ENCODE measurements at regions not wholly inside any gene's neighbourhood (a gene's known extent, or its start where the extent isn't known, plus 50 kb on each side); places are given as distances from the start of the nearest gene placed in this dataset.

GRCh38 chr6:14366872-14367271 lies 249.3 kb downstream of the CD83 start:
- DNase-seq, result no peak
- TF ChIP-seq GATA1 (IDR thresholded peaks at IDR 0.05; ENCODE audit: low read depth, low read length) (no peak), POLR2A (IDR thresholded peaks at IDR 0.05; ENCODE audit: low read length) (no peak)

- TF ChIP-seq POLR2A (IDR thresholded peaks at IDR 0.05; ENCODE audit: low read length) (no peak), GATA1 (IDR thresholded peaks at IDR 0.05; ENCODE audit: low read depth, low read length) (no peak)
- no peak for DNase-seq
These were observed 249.7 kb downstream of the CD83 start for GRCh38 chr6:14367296-14367695.

GRCh38 chr6:14369717-14370116 lies 252.1 kb downstream of the CD83 start:
- TF ChIP-seq GATA1 (IDR thresholded peaks at IDR 0.05; ENCODE audit: low read depth, low read length), result no peak
- no peak for TF ChIP-seq POLR2A (IDR thresholded peaks at IDR 0.05; ENCODE audit: low read length)

GRCh38 chr6:14371530-14371929 lies 254.0 kb downstream of the CD83 start:
- DNase-seq, result no peak
- TF ChIP-seq GATA1 (IDR thresholded peaks at IDR 0.05; ENCODE audit: low read depth, low read length), result no peak
- no peak for TF ChIP-seq POLR2A (IDR thresholded peaks at IDR 0.05; ENCODE audit: low read length)

More at GRCh38 chr6:14369717-14370116, 252.1 kb downstream of the CD83 start:
- DNase-seq, result no peak

- no peak for TF ChIP-seq POLR2A (IDR thresholded peaks at IDR 0.05; ENCODE audit: low read length)
- no peak for TF ChIP-seq GATA1 (IDR thresholded peaks at IDR 0.05; ENCODE audit: low read depth, low read length)
- DNase-seq, result no peak
These were observed 255.3 kb downstream of the CD83 start for GRCh38 chr6:14372734-14373489.

- TF ChIP-seq GATA1 (IDR thresholded peaks at IDR 0.05; ENCODE audit: low read depth, low read length) (no peak), POLR2A (IDR thresholded peaks at IDR 0.05; ENCODE audit: low read length) (no peak)
- no peak for DNase-seq
These were observed 256.3 kb downstream of the CD83 start for GRCh38 chr6:14373648-14374437.

- DNase-seq, result no peak
- no peak for TF ChIP-seq POLR2A (IDR thresholded peaks at IDR 0.05; ENCODE audit: low read length)
- no peak for TF ChIP-seq GATA1 (IDR thresholded peaks at IDR 0.05; ENCODE audit: low read depth, low read length)
These were observed 258.4 kb downstream of the CD83 start for GRCh38 chr6:14375930-14376329.

- TF ChIP-seq GATA1 (IDR thresholded peaks at IDR 0.05; ENCODE audit: low read depth, low read length) (no peak), POLR2A (IDR thresholded peaks at IDR 0.05; ENCODE audit: low read length) (no peak)
- DNase-seq, result no peak
These were observed 262.0 kb downstream of the CD83 start for GRCh38 chr6:14379568-14379967.

GRCh38 chr6:14380086-14380820 lies 262.7 kb downstream of the CD83 start:
- DNase-seq, result no peak
- no peak for TF ChIP-seq GATA1 (IDR thresholded peaks at IDR 0.05; ENCODE audit: low read depth, low read length)
- no peak for TF ChIP-seq POLR2A (IDR thresholded peaks at IDR 0.05; ENCODE audit: low read length)

- DNase-seq, result no peak
- TF ChIP-seq POLR2A (IDR thresholded peaks at IDR 0.05; ENCODE audit: low read length) (no peak), GATA1 (IDR thresholded peaks at IDR 0.05; ENCODE audit: low read depth, low read length) (no peak)
These were observed 263.6 kb downstream of the CD83 start for GRCh38 chr6:14380901-14381828.

GRCh38 chr6:14381829-14382677 lies 264.5 kb downstream of the CD83 start:
- no peak for DNase-seq
- no peak for TF ChIP-seq GATA1 (IDR thresholded peaks at IDR 0.05; ENCODE audit: low read depth, low read length)
- no peak for TF ChIP-seq POLR2A (IDR thresholded peaks at IDR 0.05; ENCODE audit: low read length)

- TF ChIP-seq POLR2A (IDR thresholded peaks at IDR 0.05; ENCODE audit: low read length) (no peak), GATA1 (IDR thresholded peaks at IDR 0.05; ENCODE audit: low read depth, low read length) (no peak)
- DNase-seq, result no peak
These were observed 265.2 kb downstream of the CD83 start for GRCh38 chr6:14382678-14383236.

Measured in erythroblast (primary cell).